ENCODE measurements at regions not wholly inside any gene's neighbourhood (a gene's known extent, or its start where the extent isn't known, plus 50 kb on each side); places are given as distances from the start of the nearest gene placed in this dataset.
"Not testable (repeated sequence)": the region's sequence is repeated elsewhere in the genome, so short reads cannot be mapped to it uniquely, and the experiment has no call there.

GRCh38 chr12:19921716-19922115 is 446.6 kb upstream of the PDE3A start:
- not testable (repeated sequence) for DNase-seq

- DNase-seq = no peak
These were observed 445.6 kb upstream of the PDE3A start for GRCh38 chr12:19922717-19923116.

GRCh38 chr12:19924360-19924759 is 444.0 kb upstream of the PDE3A start:
- no peak for DNase-seq

- no peak for DNase-seq
These were observed 442.5 kb upstream of the PDE3A start for GRCh38 chr12:19925841-19926240.

- no peak for DNase-seq
These were observed 442.1 kb upstream of the PDE3A start for GRCh38 chr12:19926266-19926665.

GRCh38 chr12:19927661-19928060 is 440.7 kb upstream of the PDE3A start:
- DNase-seq = no peak

GRCh38 chr12:19932413-19932812 is 435.9 kb upstream of the PDE3A start:
- DNase-seq = no peak

GRCh38 chr12:19933924-19934323 is 434.4 kb upstream of the PDE3A start:
- DNase-seq = no peak

GRCh38 chr12:19937161-19937560 is 431.2 kb upstream of the PDE3A start:
- no peak for DNase-seq

- no peak for DNase-seq
These were observed 430.3 kb upstream of the PDE3A start for GRCh38 chr12:19938031-19938430.

- DNase-seq = no peak
These were observed 429.8 kb upstream of the PDE3A start for GRCh38 chr12:19938491-19938890.

- DNase-seq = no peak
These were observed 428.1 kb upstream of the PDE3A start for GRCh38 chr12:19940267-19940666.

- no peak for DNase-seq
These were observed 427.2 kb upstream of the PDE3A start for GRCh38 chr12:19941096-19941495.

- peak; percentile 79 for DNase-seq
These were observed 422.5 kb upstream of the PDE3A start for GRCh38 chr12:19945559-19946435.

GRCh38 chr12:19946550-19946949 is 421.8 kb upstream of the PDE3A start:
- peak; percentile 92 for DNase-seq

GRCh38 chr12:19947344-19947743 is 421.0 kb upstream of the PDE3A start:
- no peak for DNase-seq

- no peak for DNase-seq
These were observed 416.7 kb upstream of the PDE3A start for GRCh38 chr12:19951664-19952063.

- no peak for DNase-seq
These were observed 414.6 kb upstream of the PDE3A start for GRCh38 chr12:19953734-19954133.

GRCh38 chr12:19954163-19954562 is 414.2 kb upstream of the PDE3A start:
- no peak for DNase-seq

GRCh38 chr12:19957308-19958125 is 410.8 kb upstream of the PDE3A start:
- no peak for DNase-seq

GRCh38 chr12:19958389-19958788 is 409.9 kb upstream of the PDE3A start:
- no peak for DNase-seq

- DNase-seq = no peak
These were observed 409.0 kb upstream of the PDE3A start for GRCh38 chr12:19959353-19959752.

- DNase-seq = no peak
These were observed 407.8 kb upstream of the PDE3A start for GRCh38 chr12:19960527-19960926.

GRCh38 chr12:19962192-19962591 is 406.1 kb upstream of the PDE3A start:
- DNase-seq = no peak
